ENCODE measurements at regions not wholly inside any gene's neighbourhood (a gene's known extent, or its start where the extent isn't known, plus 50 kb on each side); places are given as distances from the start of the nearest gene placed in this dataset.

DNA sequence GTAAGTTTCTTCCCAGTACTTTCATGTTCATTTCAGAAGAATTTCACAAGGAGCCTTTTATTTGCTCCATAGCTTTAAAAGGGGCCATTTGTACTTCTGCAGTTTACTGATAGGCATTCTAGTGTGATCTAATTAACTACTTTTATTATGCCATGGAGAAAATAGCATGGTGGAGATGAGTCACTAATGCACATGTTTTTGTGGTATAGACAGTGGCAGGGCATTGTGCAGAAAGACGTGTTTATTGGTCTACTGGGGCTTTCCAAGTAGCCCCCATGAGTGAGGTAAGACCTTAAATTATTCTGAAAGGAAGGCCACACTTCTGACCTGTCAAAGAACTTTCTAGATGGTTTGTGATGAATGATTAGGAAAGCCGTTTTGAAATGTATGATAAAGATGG lies 810.0 kb upstream of the NR2F2 start:
- H3K79me2 ChIP-seq (ENCODE audit: low read length) = no peaks in the 10 kb centered on the region
- no peaks in the 10 kb centered on the region for H3K27me3 ChIP-seq (ENCODE audit: low read length)
- no peaks in the 10 kb centered on the region for H3K36me3 ChIP-seq (ENCODE audit: insufficient read depth, low read length)
- peaks cover 38% of the 10 kb centered on the region for H3K9me3 ChIP-seq (ENCODE audit: low read length)
- no peaks in the 10 kb centered on the region for H4K20me1 ChIP-seq (ENCODE audit: insufficient read depth, low read depth, low read length)
- H3K27ac ChIP-seq (ENCODE audit: low read length) = no peak overlapping the region
- H3K4me2 ChIP-seq (ENCODE audit: low read depth, low read length, poor library complexity, severe bottlenecking) = no peak overlapping the region
- H2AFZ ChIP-seq (ENCODE audit: low read length) = no peak overlapping the region
- no peak overlapping the region for H3K9ac ChIP-seq (ENCODE audit: low read length)
- no peak overlapping the region for H3K4me3 ChIP-seq (ENCODE audit: low read length)
- no peaks in the 10 kb centered on the region for H3K4me1 ChIP-seq (ENCODE audit: low read length)
- DNase-seq = no peak
- no peaks in the 10 kb centered on the region for H3K9me2 ChIP-seq (replicated peaks; ENCODE audit: insufficient read depth, low read length)

- peaks cover 40% of the 10 kb centered on the region for H3K9me3 ChIP-seq (ENCODE audit: low read length)
- H3K27ac ChIP-seq (ENCODE audit: low read length) = no peak overlapping the region
- H3K36me3 ChIP-seq (ENCODE audit: insufficient read depth, low read length) = no peaks in the 10 kb centered on the region
- no peak overlapping the region for H3K4me2 ChIP-seq (ENCODE audit: low read depth, low read length, poor library complexity, severe bottlenecking)
- H3K4me1 ChIP-seq (ENCODE audit: low read length) = no peaks in the 10 kb centered on the region
- H3K79me2 ChIP-seq (ENCODE audit: low read length) = no peaks in the 10 kb centered on the region
- H3K9ac ChIP-seq (ENCODE audit: low read length) = no peak overlapping the region
- DNase-seq = no peak
- H4K20me1 ChIP-seq (ENCODE audit: insufficient read depth, low read depth, low read length) = no peaks in the 10 kb centered on the region
- H3K4me3 ChIP-seq (ENCODE audit: low read length) = no peak overlapping the region
- H3K9me2 ChIP-seq (replicated peaks; ENCODE audit: insufficient read depth, low read length) = no peaks in the 10 kb centered on the region
- H2AFZ ChIP-seq (ENCODE audit: low read length) = no peak overlapping the region
- H3K27me3 ChIP-seq (ENCODE audit: low read length) = no peaks in the 10 kb centered on the region
Observed at GRCh38 chr15:95520922-95521321, 809.6 kb upstream of the NR2F2 start.

DNA sequence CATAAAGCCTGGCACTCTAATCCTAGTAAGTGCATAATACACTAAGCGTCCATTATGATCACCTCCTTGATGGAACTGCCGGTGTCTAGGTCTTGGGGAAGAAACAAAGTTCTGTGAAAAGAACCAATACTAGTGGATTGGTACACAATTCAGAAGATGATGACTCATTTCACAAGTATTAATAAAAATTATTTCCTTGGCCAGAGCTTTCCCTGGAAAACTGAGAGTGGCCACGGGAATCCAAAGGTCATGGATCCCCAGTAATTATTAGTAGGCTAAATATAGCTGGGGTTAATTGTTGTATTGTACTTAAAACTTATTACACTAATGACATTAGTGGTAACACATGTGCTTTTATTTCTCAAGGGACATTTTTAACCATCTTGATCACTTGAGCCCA lies 808.0 kb upstream of the NR2F2 start:
- Histone ChIP-seq H3K9me3 (ENCODE audit: low read length) (peaks cover 36% of the 10 kb centered on the region), H3K4me3 (ENCODE audit: low read length) (no peak overlapping the region), H3K4me1 (ENCODE audit: low read length) (no peaks in the 10 kb centered on the region), H3K79me2 (ENCODE audit: low read length) (no peaks in the 10 kb centered on the region), H3K9ac (ENCODE audit: low read length) (no peak overlapping the region), H3K9me2 (replicated peaks; ENCODE audit: insufficient read depth, low read length) (no peaks in the 10 kb centered on the region), H3K27ac (ENCODE audit: low read length) (no peak overlapping the region), H4K20me1 (ENCODE audit: insufficient read depth, low read depth, low read length) (no peaks in the 10 kb centered on the region), H3K27me3 (ENCODE audit: low read length) (no peaks in the 10 kb centered on the region), H2AFZ (ENCODE audit: low read length) (no peak overlapping the region), H3K36me3 (ENCODE audit: insufficient read depth, low read length) (no peaks in the 10 kb centered on the region), H3K4me2 (ENCODE audit: low read depth, low read length, poor library complexity, severe bottlenecking) (no peak overlapping the region)
- no peak for DNase-seq

GRCh38 chr15:95528920-95529319 lies 801.6 kb upstream of the NR2F2 start:
- no peak overlapping the region for H2AFZ ChIP-seq (ENCODE audit: low read length)
- H3K79me2 ChIP-seq (ENCODE audit: low read length) = no peaks in the 10 kb centered on the region
- H3K27me3 ChIP-seq (ENCODE audit: low read length) = no peaks in the 10 kb centered on the region
- H3K36me3 ChIP-seq (ENCODE audit: insufficient read depth, low read length) = no peaks in the 10 kb centered on the region
- H3K4me1 ChIP-seq (ENCODE audit: low read length) = no peaks in the 10 kb centered on the region
- H3K27ac ChIP-seq (ENCODE audit: low read length) = no peak overlapping the region
- H3K4me2 ChIP-seq (ENCODE audit: low read depth, low read length, poor library complexity, severe bottlenecking) = no peak overlapping the region
- no peaks in the 10 kb centered on the region for H4K20me1 ChIP-seq (ENCODE audit: insufficient read depth, low read depth, low read length)
- no peak overlapping the region for H3K4me3 ChIP-seq (ENCODE audit: low read length)
- peaks cover 19% of the 10 kb centered on the region for H3K9me3 ChIP-seq (ENCODE audit: low read length)
- H3K9me2 ChIP-seq (replicated peaks; ENCODE audit: insufficient read depth, low read length) = no peaks in the 10 kb centered on the region
- DNase-seq = no peak
- no peak overlapping the region for H3K9ac ChIP-seq (ENCODE audit: low read length)

- Histone ChIP-seq H3K79me2 (ENCODE audit: low read length) (no peaks in the 10 kb centered on the region), H3K27ac (ENCODE audit: low read length) (no peak overlapping the region), H3K9ac (ENCODE audit: low read length) (no peak overlapping the region), H3K36me3 (ENCODE audit: insufficient read depth, low read length) (no peaks in the 10 kb centered on the region), H3K27me3 (ENCODE audit: low read length) (no peaks in the 10 kb centered on the region), H3K9me3 (ENCODE audit: low read length) (peaks cover 19% of the 10 kb centered on the region), H4K20me1 (ENCODE audit: insufficient read depth, low read depth, low read length) (no peaks in the 10 kb centered on the region), H2AFZ (ENCODE audit: low read length) (no peak overlapping the region), H3K4me1 (ENCODE audit: low read length) (no peaks in the 10 kb centered on the region), H3K4me3 (ENCODE audit: low read length) (no peak overlapping the region), H3K9me2 (replicated peaks; ENCODE audit: insufficient read depth, low read length) (no peaks in the 10 kb centered on the region), H3K4me2 (ENCODE audit: low read depth, low read length, poor library complexity, severe bottlenecking) (no peak overlapping the region)
- DNase-seq = no peak
Observed at GRCh38 chr15:95536638-95537037, 793.9 kb upstream of the NR2F2 start.

DNA sequence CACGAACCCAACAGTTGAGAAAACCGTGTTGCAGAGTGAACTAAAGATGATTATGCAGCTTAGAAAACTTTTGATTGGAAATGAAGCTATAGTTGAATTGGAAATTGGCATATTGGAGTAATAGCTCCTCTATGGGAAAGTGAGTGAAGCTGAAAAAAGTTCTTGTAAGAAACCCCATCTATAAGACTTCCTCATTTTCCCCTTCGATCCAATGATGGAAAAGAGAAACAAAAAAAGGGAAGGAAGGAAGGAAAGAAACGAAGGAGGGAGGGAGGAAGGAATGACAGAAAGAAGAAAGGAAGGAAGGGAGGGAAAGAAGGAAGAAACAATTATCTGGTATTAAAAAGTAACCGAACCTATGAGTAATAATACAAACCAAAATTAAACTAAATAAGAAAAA lies 791.8 kb upstream of the NR2F2 start:
- peaks cover 18% of the 10 kb centered on the region for H3K9me3 ChIP-seq (ENCODE audit: low read length)
- H2AFZ ChIP-seq (ENCODE audit: low read length) = no peak overlapping the region
- no peak overlapping the region for H3K4me2 ChIP-seq (ENCODE audit: low read depth, low read length, poor library complexity, severe bottlenecking)
- H3K36me3 ChIP-seq (ENCODE audit: insufficient read depth, low read length) = no peaks in the 10 kb centered on the region
- no peak for DNase-seq
- no peaks in the 10 kb centered on the region for H3K9me2 ChIP-seq (replicated peaks; ENCODE audit: insufficient read depth, low read length)
- no peak overlapping the region for H3K4me3 ChIP-seq (ENCODE audit: low read length)
- H3K27ac ChIP-seq (ENCODE audit: low read length) = no peak overlapping the region
- no peak overlapping the region for H3K9ac ChIP-seq (ENCODE audit: low read length)
- no peaks in the 10 kb centered on the region for H3K4me1 ChIP-seq (ENCODE audit: low read length)
- no peaks in the 10 kb centered on the region for H3K79me2 ChIP-seq (ENCODE audit: low read length)
- H3K27me3 ChIP-seq (ENCODE audit: low read length) = no peaks in the 10 kb centered on the region
- H4K20me1 ChIP-seq (ENCODE audit: insufficient read depth, low read depth, low read length) = no peaks in the 10 kb centered on the region

- Histone ChIP-seq H3K4me3 (ENCODE audit: low read length) (no peak overlapping the region), H3K9me3 (ENCODE audit: low read length) (peaks cover 15% of the 10 kb centered on the region), H3K9ac (ENCODE audit: low read length) (no peak overlapping the region), H3K79me2 (ENCODE audit: low read length) (no peaks in the 10 kb centered on the region), H3K9me2 (replicated peaks; ENCODE audit: insufficient read depth, low read length) (no peaks in the 10 kb centered on the region), H3K27me3 (ENCODE audit: low read length) (no peaks in the 10 kb centered on the region), H3K36me3 (ENCODE audit: insufficient read depth, low read length) (no peaks in the 10 kb centered on the region), H3K27ac (ENCODE audit: low read length) (no peak overlapping the region), H2AFZ (ENCODE audit: low read length) (no peak overlapping the region), H3K4me1 (ENCODE audit: low read length) (no peaks in the 10 kb centered on the region), H3K4me2 (ENCODE audit: low read depth, low read length, poor library complexity, severe bottlenecking) (no peak overlapping the region), H4K20me1 (ENCODE audit: insufficient read depth, low read depth, low read length) (no peaks in the 10 kb centered on the region)
- DNase-seq = no peak
Observed at GRCh38 chr15:95541301-95541700, 789.2 kb upstream of the NR2F2 start.

DNA sequence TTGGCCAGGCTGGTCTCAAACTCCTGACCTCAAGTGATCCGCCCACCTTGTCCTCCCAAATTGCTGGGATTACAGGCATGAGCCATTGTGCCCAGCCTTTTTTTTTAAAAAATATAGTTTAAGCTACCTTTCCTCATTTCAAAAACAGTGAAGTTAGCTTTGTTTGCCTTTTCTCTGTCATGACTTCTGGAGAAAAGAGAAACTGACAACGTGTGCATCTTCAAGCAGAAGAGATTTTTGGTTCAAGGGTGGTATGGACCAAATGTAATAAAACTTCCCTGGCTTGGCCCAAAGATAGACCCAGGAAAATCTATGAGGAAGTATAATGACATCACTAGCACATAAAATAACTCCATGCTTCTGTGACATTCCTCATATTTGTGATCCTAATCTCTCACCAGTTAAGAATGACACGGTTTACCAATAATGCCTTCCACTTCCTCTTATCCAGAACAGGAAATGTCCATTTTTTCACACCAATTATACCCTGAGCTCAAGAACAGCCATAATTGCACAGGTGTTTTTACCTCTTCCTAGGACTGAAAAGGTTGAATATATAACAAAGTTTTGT lies 781.2 kb upstream of the NR2F2 start:
- Histone ChIP-seq H3K9ac (ENCODE audit: low read length) (no peak overlapping the region), H3K36me3 (ENCODE audit: insufficient read depth, low read length) (no peaks in the 10 kb centered on the region), H3K9me3 (ENCODE audit: low read length) (peaks cover 18% of the 10 kb centered on the region), H3K27ac (ENCODE audit: low read length) (no peak overlapping the region), H3K9me2 (replicated peaks; ENCODE audit: insufficient read depth, low read length) (no peaks in the 10 kb centered on the region), H3K4me1 (ENCODE audit: low read length) (no peaks in the 10 kb centered on the region), H3K4me2 (ENCODE audit: low read depth, low read length, poor library complexity, severe bottlenecking) (no peak overlapping the region), H4K20me1 (ENCODE audit: insufficient read depth, low read depth, low read length) (no peaks in the 10 kb centered on the region), H3K4me3 (ENCODE audit: low read length) (no peak overlapping the region), H3K27me3 (ENCODE audit: low read length) (no peaks in the 10 kb centered on the region), H2AFZ (ENCODE audit: low read length) (no peak overlapping the region), H3K79me2 (ENCODE audit: low read length) (no peaks in the 10 kb centered on the region)
- DNase-seq = no peak

DNA sequence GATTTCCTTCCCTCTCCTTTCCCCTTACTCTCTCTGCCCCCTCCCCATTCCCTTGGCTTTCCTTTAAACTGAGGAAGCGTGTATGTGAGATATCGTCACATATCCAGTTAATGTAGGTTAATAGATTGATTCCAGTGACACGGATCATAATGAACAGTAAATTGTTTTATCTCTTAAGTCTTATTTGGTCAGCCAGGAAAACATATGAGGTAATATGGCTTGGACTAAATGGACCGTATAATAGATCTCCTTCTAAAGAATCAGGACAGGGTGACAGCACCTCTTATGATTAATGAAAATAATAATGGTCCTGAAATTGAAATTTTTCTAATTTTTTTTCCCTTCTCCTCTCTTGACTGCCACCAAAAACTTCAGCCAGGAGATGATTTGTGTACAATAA lies 779.8 kb upstream of the NR2F2 start:
- H4K20me1 ChIP-seq (ENCODE audit: insufficient read depth, low read depth, low read length) = no peaks in the 10 kb centered on the region
- H3K79me2 ChIP-seq (ENCODE audit: low read length) = no peaks in the 10 kb centered on the region
- H3K36me3 ChIP-seq (ENCODE audit: insufficient read depth, low read length) = no peaks in the 10 kb centered on the region
- no peaks in the 10 kb centered on the region for H3K4me1 ChIP-seq (ENCODE audit: low read length)
- H3K9me3 ChIP-seq (ENCODE audit: low read length) = peaks cover 15% of the 10 kb centered on the region
- no peaks in the 10 kb centered on the region for H3K9me2 ChIP-seq (replicated peaks; ENCODE audit: insufficient read depth, low read length)
- H2AFZ ChIP-seq (ENCODE audit: low read length) = no peak overlapping the region
- H3K9ac ChIP-seq (ENCODE audit: low read length) = no peak overlapping the region
- no peaks in the 10 kb centered on the region for H3K27me3 ChIP-seq (ENCODE audit: low read length)
- H3K4me3 ChIP-seq (ENCODE audit: low read length) = no peak overlapping the region
- H3K27ac ChIP-seq (ENCODE audit: low read length) = no peak overlapping the region
- DNase-seq = no peak
- H3K4me2 ChIP-seq (ENCODE audit: low read depth, low read length, poor library complexity, severe bottlenecking) = no peak overlapping the region

All from Karpas-422 (cell line).